Vagina (tissue), 2 donors: ENCODE measurements at regions not wholly inside any gene's neighbourhood (a gene's known extent, or its start where the extent isn't known, plus 50 kb on each side); places are given as distances from the start of the nearest gene placed in this dataset.

ENCODE experiments used
- CTCF ChIP-seq, 3 experiments: fragments of 450-650 bp in 2 of 3; fragments of 200-600 bp in 1 of 3; sonication (generic) in 1 of 3; IDR thresholded peaks; one replicate each; pipeline ENCODE4 v1.5.1; 2017 to 2019; ENCODE audit warnings: antibody characterized with exemption in 3 of 3, mild to moderate bottlenecking in 2 of 3, moderate library complexity in 2 of 3
- POLR2A ChIP-seq, 2 donors: fragments of 450-650 bp; IDR thresholded peaks; one replicate each; pipeline ENCODE4 v1.6.1; 2017; ENCODE audit warnings: antibody characterized with exemption in 2 of 2, mild to moderate bottlenecking in 2 of 2, moderate library complexity in 2 of 2

- TF ChIP-seq CTCF (IDR thresholded peaks at IDR 0.05): no peak
- no peak for TF ChIP-seq POLR2A (IDR thresholded peaks at IDR 0.05)
Observed at GRCh38 chr13:55627221-55627620, 1513.5 kb upstream of the PRR20A start.
